Peyer's patch (tissue), 4 donors: ENCODE measurements at regions not wholly inside any gene's neighbourhood (a gene's known extent, or its start where the extent isn't known, plus 50 kb on each side); places are given as distances from the start of the nearest gene placed in this dataset.

ENCODE experiments used
- DNase-seq, 3 donors: peaks; one replicate each; pipeline ENCODE4 v3.0.0-alpha.2; 2017 to 2019
- H3K27ac ChIP-seq, 4 donors: fragments of 200-600 bp; sonication (generic); one replicate each; pipeline ENCODE4 v1.5.1; 2016 to 2019
- H3K27me3 ChIP-seq, 2 donors: fragments of 200-600 bp; sonication (generic); one replicate each; pipeline ENCODE4 v1.5.1; 2019
- H3K36me3 ChIP-seq, 3 donors: fragments of 200-600 bp; sonication (generic); one replicate each; pipeline ENCODE4 v1.5.1; 2016 to 2019
- H3K4me1 ChIP-seq, 4 donors: fragments of 200-600 bp; sonication (generic); one replicate each; pipeline ENCODE4 v1.5.1; 2016 to 2019
- H3K4me3 ChIP-seq, 4 donors: fragments of 200-600 bp; sonication (generic); 1 replicate in 3 of 4; 2 replicates in 1 of 4; pipeline ENCODE4 v1.5.1; 2016 to 2019; ENCODE audit warnings: mild to moderate bottlenecking in 1 of 4
- H3K9me3 ChIP-seq, 4 donors: fragments of 200-600 bp; sonication (generic); one replicate each; pipeline ENCODE4 v1.5.1; 2016 to 2019; ENCODE audit warnings: mild to moderate bottlenecking in 1 of 4
- POLR2A ChIP-seq, 2 donors: fragments of 450-650 bp; IDR thresholded peaks; one replicate each; pipeline ENCODE4 v1.5.1; 2017; ENCODE audit warnings: antibody characterized with exemption in 2 of 2, mild to moderate bottlenecking in 2 of 2, moderate library complexity in 2 of 2
- TF ChIP-seq, protein P1 (sequence below), 6 experiments: fragments of 450-650 bp in 4 of 6; fragments of 200-600 bp in 2 of 6; sonication (generic) in 1 of 6; IDR thresholded peaks; one replicate each; pipeline ENCODE4 v1.5.1; 2017 to 2019; ENCODE audit warnings: antibody characterized with exemption in 6 of 6, mild to moderate bottlenecking in 3 of 6, moderate library complexity in 1 of 6

DNA sequence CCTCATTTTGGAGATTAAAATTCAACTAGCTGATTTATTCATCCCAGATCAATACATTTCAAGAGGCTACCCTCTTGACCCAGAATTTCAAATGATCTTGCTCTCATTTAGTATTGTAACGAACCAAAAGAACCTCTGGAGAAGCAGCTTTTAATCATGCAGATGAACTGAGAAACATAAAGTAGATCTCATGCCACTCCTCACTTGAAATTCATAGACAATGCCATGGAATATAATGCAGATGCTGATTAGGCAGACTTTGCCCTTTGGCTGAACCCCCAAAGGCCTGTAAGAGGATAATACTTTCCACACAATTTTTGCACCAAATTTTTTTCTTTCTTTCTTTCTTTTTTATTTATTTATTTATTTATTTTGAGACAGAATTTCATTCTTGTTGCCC, 358.3 kb downstream of the NEK10 start:
- TF ChIP-seq, protein P1, sequence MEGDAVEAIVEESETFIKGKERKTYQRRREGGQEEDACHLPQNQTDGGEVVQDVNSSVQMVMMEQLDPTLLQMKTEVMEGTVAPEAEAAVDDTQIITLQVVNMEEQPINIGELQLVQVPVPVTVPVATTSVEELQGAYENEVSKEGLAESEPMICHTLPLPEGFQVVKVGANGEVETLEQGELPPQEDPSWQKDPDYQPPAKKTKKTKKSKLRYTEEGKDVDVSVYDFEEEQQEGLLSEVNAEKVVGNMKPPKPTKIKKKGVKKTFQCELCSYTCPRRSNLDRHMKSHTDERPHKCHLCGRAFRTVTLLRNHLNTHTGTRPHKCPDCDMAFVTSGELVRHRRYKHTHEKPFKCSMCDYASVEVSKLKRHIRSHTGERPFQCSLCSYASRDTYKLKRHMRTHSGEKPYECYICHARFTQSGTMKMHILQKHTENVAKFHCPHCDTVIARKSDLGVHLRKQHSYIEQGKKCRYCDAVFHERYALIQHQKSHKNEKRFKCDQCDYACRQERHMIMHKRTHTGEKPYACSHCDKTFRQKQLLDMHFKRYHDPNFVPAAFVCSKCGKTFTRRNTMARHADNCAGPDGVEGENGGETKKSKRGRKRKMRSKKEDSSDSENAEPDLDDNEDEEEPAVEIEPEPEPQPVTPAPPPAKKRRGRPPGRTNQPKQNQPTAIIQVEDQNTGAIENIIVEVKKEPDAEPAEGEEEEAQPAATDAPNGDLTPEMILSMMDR (IDR thresholded peaks at IDR 0.05), result no peak
- TF ChIP-seq POLR2A (IDR thresholded peaks at IDR 0.05), result no peak
- DNase-seq, result no peak
- H3K4me3 ChIP-seq, result no peak overlapping the region
- no peaks in the 10 kb centered on the region for H3K4me1 ChIP-seq
- no peaks in the 10 kb centered on the region for H3K27me3 ChIP-seq
- H3K9me3 ChIP-seq, result no peaks in the 10 kb centered on the region
- no peaks in the 10 kb centered on the region for H3K36me3 ChIP-seq
- H3K27ac ChIP-seq, result no peak overlapping the region

DNA sequence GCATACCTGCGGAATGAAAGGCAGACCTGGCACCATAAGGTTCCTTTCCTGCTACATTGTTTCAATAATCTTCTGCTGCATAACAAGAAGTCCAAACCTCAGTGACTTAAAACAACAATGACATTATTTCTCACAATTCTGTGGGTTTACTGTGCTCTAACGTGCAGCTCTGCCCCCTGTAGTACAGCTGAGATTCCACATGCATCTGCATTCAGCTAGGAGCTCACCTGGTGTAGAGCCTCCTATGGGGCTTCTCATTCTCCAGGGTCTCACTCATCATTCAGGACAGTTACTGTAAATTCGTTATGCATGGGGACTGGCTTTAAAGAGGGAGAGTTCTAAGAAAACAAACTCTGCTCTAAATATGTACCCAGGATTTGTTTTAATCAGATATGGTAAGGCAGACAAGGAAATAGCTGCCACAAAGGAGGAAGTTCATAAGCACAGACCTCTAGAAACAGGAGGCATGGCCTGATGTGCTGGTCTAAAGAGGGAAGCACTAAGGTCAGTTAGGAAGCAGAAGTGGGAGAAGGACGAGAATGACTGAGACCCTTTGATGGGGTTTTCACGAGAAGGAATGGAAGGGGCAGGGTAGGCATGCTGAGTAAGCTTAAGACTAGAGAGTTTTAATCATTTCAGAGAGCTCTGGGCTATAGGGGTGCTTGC, 347.0 kb downstream of the NEK10 start:
- Histone ChIP-seq H3K27ac (no peak overlapping the region), H3K27me3 (no peaks in the 10 kb centered on the region), H3K9me3 (no peaks in the 10 kb centered on the region), H3K4me3 (no peak overlapping the region), H3K36me3 (no peaks in the 10 kb centered on the region), H3K4me1 (no peaks in the 10 kb centered on the region)
- no peak for DNase-seq
- TF ChIP-seq, protein P1 (IDR thresholded peaks at IDR 0.05), result no peak
- TF ChIP-seq POLR2A (IDR thresholded peaks at IDR 0.05), result no peak

DNA sequence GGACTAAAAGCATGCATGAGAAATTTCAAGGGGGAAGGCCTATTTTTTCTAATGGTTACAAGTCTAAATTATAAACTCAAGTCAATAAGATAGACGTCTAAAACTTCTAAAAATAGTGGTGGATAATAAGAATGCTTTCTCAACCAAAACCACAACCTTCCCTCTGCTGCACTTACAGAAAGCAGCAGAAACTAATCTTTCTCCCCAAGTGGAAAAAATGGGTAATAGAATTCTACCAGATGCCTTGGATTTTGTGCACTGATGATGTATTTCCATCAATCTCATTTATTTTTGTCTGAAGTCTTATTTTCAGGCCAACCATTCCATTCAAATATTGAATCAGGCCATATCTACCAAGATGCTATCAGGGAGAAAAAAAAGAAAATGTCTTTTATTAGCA, 344.7 kb downstream of the NEK10 start:
- no peak overlapping the region for H3K27ac ChIP-seq
- DNase-seq, result no peak
- TF ChIP-seq, protein P1 (IDR thresholded peaks at IDR 0.05), result no peak
- TF ChIP-seq POLR2A (IDR thresholded peaks at IDR 0.05), result no peak
- no peaks in the 10 kb centered on the region for H3K27me3 ChIP-seq
- no peak overlapping the region for H3K4me3 ChIP-seq
- H3K4me1 ChIP-seq, result no peaks in the 10 kb centered on the region
- no peaks in the 10 kb centered on the region for H3K36me3 ChIP-seq
- H3K9me3 ChIP-seq, result no peaks in the 10 kb centered on the region

DNA sequence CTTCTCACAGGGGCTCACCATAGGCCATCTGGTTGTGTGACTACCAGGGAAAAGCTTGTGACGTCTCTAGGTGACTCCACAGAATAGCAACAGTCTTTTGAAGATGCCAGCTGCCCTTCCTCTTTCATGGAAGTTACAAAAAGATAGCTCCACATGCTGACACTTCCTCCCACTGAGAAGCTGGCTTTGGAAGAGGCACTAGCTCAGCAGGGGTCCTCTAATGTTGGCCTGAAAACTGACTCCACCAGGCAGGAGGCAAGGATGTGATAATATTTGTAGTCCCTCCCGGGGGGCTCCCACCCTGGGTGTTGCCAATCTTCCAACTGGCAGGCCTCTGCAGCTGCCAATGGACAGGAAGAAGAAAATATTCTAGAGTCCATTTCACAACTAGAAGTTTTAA, 343.5 kb downstream of the NEK10 start:
- H3K36me3 ChIP-seq, result no peaks in the 10 kb centered on the region
- H3K27me3 ChIP-seq, result no peaks in the 10 kb centered on the region
- H3K4me1 ChIP-seq, result no peaks in the 10 kb centered on the region
- no peak for DNase-seq
- H3K4me3 ChIP-seq, result no peak overlapping the region
- no peak overlapping the region for H3K27ac ChIP-seq
- no peaks in the 10 kb centered on the region for H3K9me3 ChIP-seq
- TF ChIP-seq, protein P1 (IDR thresholded peaks at IDR 0.05), result no peak
- TF ChIP-seq POLR2A (IDR thresholded peaks at IDR 0.05), result no peak

DNA sequence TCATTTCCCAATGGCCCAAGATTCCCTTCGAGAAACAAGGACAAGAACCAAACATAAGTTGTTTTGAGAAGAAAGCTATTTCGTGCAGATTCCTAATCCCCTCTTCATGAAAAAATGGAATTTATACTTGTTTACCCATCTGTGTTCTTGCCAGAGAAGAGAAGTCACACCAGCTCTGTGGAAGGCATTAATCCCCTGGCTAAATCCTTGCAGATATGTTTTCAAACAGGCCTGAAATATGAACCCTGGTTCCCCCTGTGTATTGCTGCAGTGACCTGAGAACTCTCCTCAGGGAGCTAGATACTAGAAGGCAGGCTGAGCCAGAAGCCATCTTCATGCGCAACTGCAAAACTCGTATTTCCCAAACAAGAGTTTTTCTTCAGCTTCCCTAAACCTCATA, 337.7 kb downstream of the NEK10 start:
- Histone ChIP-seq H3K36me3 (no peaks in the 10 kb centered on the region), H3K9me3 (no peaks in the 10 kb centered on the region), H3K4me3 (no peak overlapping the region), H3K4me1 (no peaks in the 10 kb centered on the region), H3K27ac (no peak overlapping the region), H3K27me3 (no peaks in the 10 kb centered on the region)
- TF ChIP-seq, protein P1 (IDR thresholded peaks at IDR 0.05), result no peak
- TF ChIP-seq POLR2A (IDR thresholded peaks at IDR 0.05), result no peak
- no peak for DNase-seq

DNA sequence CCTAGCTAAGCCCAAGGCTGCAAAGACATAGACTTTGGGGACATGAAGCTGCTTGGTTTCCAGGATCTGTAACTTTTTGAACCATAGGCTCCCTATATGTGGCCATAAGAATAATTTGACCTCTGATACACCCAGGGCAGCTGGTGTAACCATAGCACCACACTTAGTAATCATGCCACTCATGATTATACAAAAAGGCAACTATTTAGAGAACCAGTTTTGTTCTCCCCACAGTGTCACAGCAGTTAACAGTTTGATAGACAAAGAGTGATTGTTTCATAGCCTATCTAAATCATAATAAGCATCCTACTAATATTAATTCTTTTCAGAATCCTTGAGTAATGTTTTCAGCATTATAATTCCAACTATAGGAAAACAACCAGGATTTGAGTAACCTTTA, 334.9 kb downstream of the NEK10 start:
- no peaks in the 10 kb centered on the region for H3K4me1 ChIP-seq
- no peak overlapping the region for H3K4me3 ChIP-seq
- no peaks in the 10 kb centered on the region for H3K36me3 ChIP-seq
- TF ChIP-seq POLR2A (IDR thresholded peaks at IDR 0.05), result no peak
- TF ChIP-seq, protein P1 (IDR thresholded peaks at IDR 0.05), result no peak
- H3K27me3 ChIP-seq, result no peaks in the 10 kb centered on the region
- no peak for DNase-seq
- H3K9me3 ChIP-seq, result no peaks in the 10 kb centered on the region
- no peak overlapping the region for H3K27ac ChIP-seq
